Adrenal gland (tissue), 9 donors: ENCODE measurements at regions not wholly inside any gene's neighbourhood (a gene's known extent, or its start where the extent isn't known, plus 50 kb on each side); places are given as distances from the start of the nearest gene placed in this dataset.

Experiments
- DNase-seq, 7 donors: peaks; one replicate each; pipeline ENCODE4 v3.0.0-alpha.2; 2019 to 2020
- H3K27ac ChIP-seq, 5 donors: fragments of 200-600 bp; sonication (generic) in 4 of 5; 1 replicate in 3 of 5; 2 replicates in 2 of 5; pipeline versions ENCODE4 v1.5.1 to v1.8.0; 2016 to 2020; ENCODE audit warnings: mild to moderate bottlenecking in 1 of 5
- H3K27me3 ChIP-seq: fragments of 200-600 bp; 2 replicates; pipeline ENCODE4 v1.8.0; 2021
- H3K36me3 ChIP-seq, 2 donors: fragments of 200-600 bp; replicated peaks in 1 of 2; 1 replicate in 1 of 2; 2 replicates in 1 of 2; pipeline versions ENCODE4 v1.5.1 to v1.8.0; 2018 to 2022
- H3K4me1 ChIP-seq, 2 donors: fragments of 200-600 bp; replicated peaks in 1 of 2; 1 replicate in 1 of 2; 2 replicates in 1 of 2; pipeline versions ENCODE4 v1.5.1 to v1.8.0; 2018 to 2021
- H3K4me3 ChIP-seq, 4 donors: fragments of 200-600 bp; sonication (generic) in 3 of 4; one replicate each; pipeline ENCODE4 v1.5.1; 2016 to 2018
- H3K9me3 ChIP-seq, 3 donors: fragments of 200-600 bp; sonication (generic) in 1 of 3; replicated peaks in 1 of 3; 1 replicate in 2 of 3; 2 replicates in 1 of 3; pipeline versions ENCODE4 v1.5.1 to v1.8.0; 2016 to 2021
- POLR2A ChIP-seq, 2 donors: fragments of 450-650 bp; IDR thresholded peaks; one replicate each; pipeline ENCODE4 v1.6.1; 2017; ENCODE audit warnings: antibody characterized with exemption in 2 of 2, mild to moderate bottlenecking in 2 of 2, moderate library complexity in 1 of 2
- WGBS, 4 donors: extraction: QIAGEN DNeasy Blood & Tissue Kit in 2 of 4; methylation state at CpG; one replicate each; pipeline versions ENCODE4 v1.1.5 to v1.1.7; 2013 to 2017; 5-methylcytosine and 5-hydroxymethylcytosine counted together
- intact Hi-C, 2 donors: fragments of 100-400 bp; cut with DNase I; formaldehyde crosslinking; loops; one replicate each; pipeline versions ENCODE4 v1.14.1 to v1.15.0; 2022 to 2023
- TF ChIP-seq, protein P1 (sequence below), 6 experiments: fragments of 450-650 bp in 4 of 6; fragments of 200-600 bp in 2 of 6; sonication (generic) in 1 of 6; IDR thresholded peaks; 1 replicate in 5 of 6; 2 replicates in 1 of 6; pipeline versions ENCODE4 v1.5.1 to v1.8.0; 2016 to 2021; ENCODE audit warnings: antibody characterized with exemption in 6 of 6, mild to moderate bottlenecking in 2 of 6, moderate library complexity in 1 of 6
- donor health status: healthy with polysubstance abuse.
- donor health status: Bipolar disorder and iron deficiency.
- donor health status: DM: yes; HTN: yes; CAD: no.
- donor health status: DM: no; HTN: no; CAD: no.
- donor health status: DM: no; HTN: no; CAD: no.

DNA sequence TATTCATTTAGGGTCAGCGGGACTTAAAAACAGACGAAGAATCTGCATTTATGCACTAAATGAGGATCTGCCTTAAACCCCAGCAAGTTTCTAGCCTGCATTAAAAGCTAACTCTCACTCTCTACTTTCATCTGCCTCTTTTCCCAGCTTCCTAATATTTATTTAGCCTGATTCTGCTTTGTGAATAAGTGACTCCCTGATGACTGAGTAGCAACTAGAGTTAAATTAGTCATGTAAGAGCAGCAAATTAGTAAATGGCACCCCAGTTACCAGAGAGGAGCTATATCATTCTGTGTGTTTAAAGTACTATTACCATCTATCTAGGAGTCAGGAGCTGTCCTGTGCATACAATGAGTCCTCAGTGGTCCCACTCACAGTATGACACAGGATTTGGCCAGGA, 391.0 kb upstream of the RORA start:
- Histone ChIP-seq H3K27ac (no peak overlapping the region), H3K4me1 (no peaks in the 10 kb centered on the region), H3K9me3 (peaks cover 0 to 6% (median 0%) of the 10 kb centered on the region in 3 donors), H3K4me3 (no peak overlapping the region), H3K27me3 (no peaks in the 10 kb centered on the region), H3K36me3 (no peaks in the 10 kb centered on the region)
- no peak for DNase-seq
- no peak for TF ChIP-seq POLR2A (IDR thresholded peaks at IDR 0.05)
- TF ChIP-seq, protein P1, sequence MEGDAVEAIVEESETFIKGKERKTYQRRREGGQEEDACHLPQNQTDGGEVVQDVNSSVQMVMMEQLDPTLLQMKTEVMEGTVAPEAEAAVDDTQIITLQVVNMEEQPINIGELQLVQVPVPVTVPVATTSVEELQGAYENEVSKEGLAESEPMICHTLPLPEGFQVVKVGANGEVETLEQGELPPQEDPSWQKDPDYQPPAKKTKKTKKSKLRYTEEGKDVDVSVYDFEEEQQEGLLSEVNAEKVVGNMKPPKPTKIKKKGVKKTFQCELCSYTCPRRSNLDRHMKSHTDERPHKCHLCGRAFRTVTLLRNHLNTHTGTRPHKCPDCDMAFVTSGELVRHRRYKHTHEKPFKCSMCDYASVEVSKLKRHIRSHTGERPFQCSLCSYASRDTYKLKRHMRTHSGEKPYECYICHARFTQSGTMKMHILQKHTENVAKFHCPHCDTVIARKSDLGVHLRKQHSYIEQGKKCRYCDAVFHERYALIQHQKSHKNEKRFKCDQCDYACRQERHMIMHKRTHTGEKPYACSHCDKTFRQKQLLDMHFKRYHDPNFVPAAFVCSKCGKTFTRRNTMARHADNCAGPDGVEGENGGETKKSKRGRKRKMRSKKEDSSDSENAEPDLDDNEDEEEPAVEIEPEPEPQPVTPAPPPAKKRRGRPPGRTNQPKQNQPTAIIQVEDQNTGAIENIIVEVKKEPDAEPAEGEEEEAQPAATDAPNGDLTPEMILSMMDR (IDR thresholded peaks at IDR 0.05) = no peak
- intact Hi-C loops = no loop called here
- WGBS, 4 donors = 77 to 92% (median 82%) methylated on average over 2 of the region's 2 CpGs

DNA sequence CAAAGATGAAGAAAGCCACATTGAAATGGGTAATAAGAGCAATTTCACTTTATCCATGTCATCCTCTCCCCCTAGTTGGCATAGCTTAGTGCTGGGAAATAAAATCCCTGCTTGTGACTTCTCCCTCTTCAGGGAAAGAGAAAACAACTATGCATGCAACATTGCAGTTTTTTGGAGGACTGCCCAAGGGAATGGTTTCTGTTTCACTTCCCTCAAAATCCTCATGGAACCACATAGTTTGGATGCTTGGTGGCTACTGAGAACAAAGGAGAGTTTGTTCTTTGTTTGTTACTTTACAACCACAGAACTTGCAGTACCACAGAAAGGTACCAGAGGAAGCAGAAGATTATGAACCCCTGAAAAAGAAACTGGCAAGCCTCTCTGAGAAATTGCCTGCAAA, 384.6 kb upstream of the RORA start:
- no peak for TF ChIP-seq POLR2A (IDR thresholded peaks at IDR 0.05)
- TF ChIP-seq, protein P1 (IDR thresholded peaks at IDR 0.05) = no peak
- Histone ChIP-seq H3K9me3 (peaks cover 0 to 6% (median 0%) of the 10 kb centered on the region in 3 donors), H3K27ac (no peak overlapping the region), H3K4me3 (no peak overlapping the region), H3K36me3 (no peaks in the 10 kb centered on the region), H3K27me3 (no peaks in the 10 kb centered on the region), H3K4me1 (no peaks in the 10 kb centered on the region)
- intact Hi-C loops = no loop called here
- no peak for DNase-seq

DNA sequence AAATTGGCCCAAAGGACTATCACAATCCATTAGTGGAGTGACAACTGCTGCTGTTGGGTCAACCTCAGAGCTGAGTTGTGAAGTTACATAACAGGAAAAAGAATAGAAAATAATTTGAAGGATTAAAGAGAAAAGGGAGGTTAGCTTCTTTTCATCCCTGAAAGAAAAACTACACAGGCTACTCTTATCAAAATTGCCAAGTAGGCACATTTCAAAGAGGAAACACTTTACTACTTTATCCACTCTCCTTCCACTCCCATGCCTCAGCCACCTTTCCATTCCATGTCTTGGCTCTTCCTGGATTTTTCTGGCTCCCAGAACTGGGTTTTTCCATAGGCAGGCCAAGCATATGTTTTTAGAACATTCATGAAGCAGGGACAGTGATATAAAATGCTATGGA, 384.0 kb upstream of the RORA start:
- H3K4me3 ChIP-seq = no peak overlapping the region
- TF ChIP-seq POLR2A (IDR thresholded peaks at IDR 0.05) = no peak
- TF ChIP-seq, protein P1 (IDR thresholded peaks at IDR 0.05) = no peak
- H3K4me1 ChIP-seq = no peaks in the 10 kb centered on the region
- H3K27ac ChIP-seq = no peak overlapping the region
- peaks cover 0 to 6% (median 0%) of the 10 kb centered on the region in 3 donors for H3K9me3 ChIP-seq
- no peaks in the 10 kb centered on the region for H3K36me3 ChIP-seq
- H3K27me3 ChIP-seq = no peaks in the 10 kb centered on the region
- no peak for DNase-seq
- intact Hi-C loops = no loop called here

DNA sequence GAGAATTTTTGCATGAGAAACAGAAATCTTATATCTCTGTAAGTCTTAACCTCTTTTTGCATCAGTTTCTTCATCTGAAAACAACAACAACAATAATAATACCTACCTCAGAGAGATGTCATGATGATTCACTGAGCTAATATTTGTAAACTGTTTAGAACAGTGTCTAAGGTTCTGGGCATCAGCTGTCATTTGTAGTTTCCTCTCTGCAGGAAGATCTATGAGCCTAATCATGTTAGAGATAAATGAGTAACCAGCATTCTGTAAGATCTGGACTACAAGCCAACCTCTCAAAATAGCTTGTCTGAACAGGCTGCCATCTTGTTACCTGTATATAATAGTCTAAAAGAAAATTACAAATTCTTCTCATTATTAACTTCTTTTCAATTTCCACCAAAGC, 383.0 kb upstream of the RORA start:
- no peak overlapping the region for H3K4me3 ChIP-seq
- no peak for DNase-seq
- peaks cover 0 to under 1% (median 0%) of the 10 kb centered on the region in 3 donors for H3K9me3 ChIP-seq
- H3K27ac ChIP-seq = no peak overlapping the region
- no peaks in the 10 kb centered on the region for H3K36me3 ChIP-seq
- no peaks in the 10 kb centered on the region for H3K4me1 ChIP-seq
- intact Hi-C loops = no loop called here
- TF ChIP-seq, protein P1 (IDR thresholded peaks at IDR 0.05) = no peak
- no peak for TF ChIP-seq POLR2A (IDR thresholded peaks at IDR 0.05)
- H3K27me3 ChIP-seq = no peaks in the 10 kb centered on the region
